H1 (cell line): ENCODE measurements at regions not wholly inside any gene's neighbourhood (a gene's known extent, or its start where the extent isn't known, plus 50 kb on each side); places are given as distances from the start of the nearest gene placed in this dataset.

Experiments
- CTCF ChIA-PET: fragments of 300-600 bp; sonication (Branson Sonifier 250); formaldehyde crosslinking; loops from one replicate; lab custom pipeline; 2021; ENCODE audit not compliant: partially characterized antibody; lab: Charles Lee
- POLR2A ChIA-PET: fragments of 300-600 bp; sonication (Branson Sonifier 250); formaldehyde crosslinking; loops from one replicate; lab custom pipeline; 2021; ENCODE audit warnings: inconsistent platforms; ENCODE audit not compliant: partially characterized antibody; lab: Charles Lee
- DNase-seq, 2 experiments: peaks; one replicate each; pipeline versions ENCODE4 v3.0.0 to v3.0.0-alpha.2; 2010 to 2022; ENCODE audit warnings: low spot score in 2 of 2, low read depth in 1 of 2, mixed read lengths in 1 of 2
- FAIRE-seq: peaks from 2 replicates; lab custom pipeline; 2011; peaks lifted over from hg19 to GRCh38; lab: Jason Lieb, UNC
- H2AFZ ChIP-seq: 2 replicates; pipeline ENCODE4 v1.8.1; 2012; ENCODE audit warnings: low read length, inconsistent platforms
- H2AK5ac ChIP-seq: 2 replicates; pipeline ENCODE4 v1.6.1; 2013; ENCODE audit warnings: low read depth, low read length
- H2BK120ac ChIP-seq: replicated peaks from 2 replicates; pipeline ENCODE3; 2013; ENCODE audit warnings: low read depth, low read length, inconsistent platforms
- H2BK12ac ChIP-seq: 2 replicates; pipeline ENCODE4 v1.6.1; 2013; ENCODE audit warnings: low read depth, low read length
- H2BK15ac ChIP-seq: 2 replicates; pipeline ENCODE4 v1.6.1; 2013; ENCODE audit warnings: low read length
- H2BK20ac ChIP-seq: 2 replicates; pipeline ENCODE4 v1.6.1; 2013; ENCODE audit warnings: low read length
- H2BK5ac ChIP-seq: 2 replicates; pipeline ENCODE4 v1.6.1; 2013; ENCODE audit warnings: low read depth, low read length
- H3K14ac ChIP-seq: 2 replicates; pipeline ENCODE4 v1.6.1; 2013; ENCODE audit warnings: inconsistent platforms; ENCODE audit not compliant: insufficient read length
- H3K18ac ChIP-seq: 2 replicates; pipeline ENCODE4 v1.6.1; 2013; ENCODE audit warnings: low read length; ENCODE audit errors: extremely low read depth
- H3K23ac ChIP-seq: 2 replicates; pipeline ENCODE4 v1.6.1; 2013; ENCODE audit warnings: inconsistent platforms; ENCODE audit not compliant: insufficient read length
- H3K23me2 ChIP-seq: 2 replicates; pipeline ENCODE4 v1.6.1; 2013; ENCODE audit warnings: low read depth, low read length
- H3K27ac ChIP-seq: 2 replicates; pipeline ENCODE4 v1.6.1; 2011; ENCODE audit warnings: low read depth, low read length, inconsistent platforms
- H3K27me3 ChIP-seq, 4 experiments: replicated peaks in 1 of 4; 1 replicate in 1 of 4; 2 replicates in 3 of 4; pipeline versions ENCODE4 v1.6.1 to v1.8.1; 2011 to 2013; ENCODE audit warnings: low read length in 3 of 4, mild to moderate bottlenecking in 3 of 4, inconsistent platforms in 2 of 4, mixed read lengths in 2 of 4, moderate library complexity in 1 of 4; ENCODE audit not compliant: control insufficient read depth in 3 of 4, insufficient read depth in 3 of 4; ENCODE audit errors: extremely low read depth in 1 of 4
- H3K36me3 ChIP-seq, 4 experiments: 2 replicates each; pipeline versions ENCODE4 v1.6.1 to v1.8.1; 2011 to 2013; ENCODE audit warnings: mild to moderate bottlenecking in 4 of 4, low read length in 3 of 4, moderate library complexity in 2 of 4, control low read depth in 1 of 4, inconsistent platforms in 1 of 4; ENCODE audit not compliant: insufficient read depth in 4 of 4, control insufficient read depth in 2 of 4
- H3K4ac ChIP-seq: replicated peaks from 2 replicates; pipeline ENCODE3; 2013; ENCODE audit warnings: low read length, low read depth, mixed read lengths, inconsistent platforms; ENCODE audit not compliant: insufficient read length
- H3K4me1 ChIP-seq, 4 experiments: replicated peaks in 1 of 4; 1 replicate in 1 of 4; 2 replicates in 3 of 4; pipeline versions ENCODE4 v1.6.1 to v1.8.1; 2011 to 2013; ENCODE audit warnings: low read length in 3 of 4, inconsistent platforms in 2 of 4, mixed read lengths in 1 of 4; ENCODE audit not compliant: insufficient read depth in 4 of 4, control insufficient read depth in 3 of 4
- H3K4me2 ChIP-seq, 2 experiments: 2 replicates each; pipeline versions ENCODE4 v1.6.1 to v1.8.1; 2011 to 2013; ENCODE audit warnings: low read depth in 2 of 2, low read length in 2 of 2, control low read depth in 1 of 2, inconsistent platforms in 1 of 2, mild to moderate bottlenecking in 1 of 2; ENCODE audit not compliant: insufficient read depth in 1 of 2
- H3K4me3 ChIP-seq, 4 experiments: fragments of 200-600, 300-600 bp in 1 of 4; sonication (generic), shearing (Covaris generic), sonication (Bioruptor Twin) in 1 of 4; 2 replicates each; pipeline versions ENCODE4 v1.5.1 to v1.8.1; 2011 to 2016; ENCODE audit warnings: low read length in 4 of 4, low read depth in 3 of 4, control low read depth in 2 of 4, inconsistent platforms in 2 of 4, mild to moderate bottlenecking in 2 of 4, mixed read lengths in 1 of 4, moderate library complexity in 1 of 4; ENCODE audit not compliant: insufficient read depth in 2 of 4; ENCODE audit errors: extremely low read depth in 1 of 4
- H3K56ac ChIP-seq: replicated peaks from 2 replicates; pipeline ENCODE3; 2013; ENCODE audit warnings: low read depth, mild to moderate bottlenecking, mixed read lengths, low read length, inconsistent platforms; ENCODE audit not compliant: insufficient read length
- H3K79me1 ChIP-seq: 2 replicates; pipeline ENCODE4 v1.6.1; 2013; ENCODE audit warnings: low read depth, low read length, control low read depth
- H3K79me2 ChIP-seq, 2 experiments: 2 replicates each; pipeline versions ENCODE4 v1.6.1 to v1.8.1; 2012 to 2013; ENCODE audit warnings: low read length in 2 of 2, mild to moderate bottlenecking in 2 of 2, inconsistent platforms in 1 of 2; ENCODE audit not compliant: insufficient read depth in 2 of 2, control insufficient read depth in 1 of 2
- H3K9ac ChIP-seq, 4 experiments: replicated peaks in 1 of 4; 1 replicate in 1 of 4; 2 replicates in 3 of 4; pipeline versions ENCODE4 v1.6.1 to v1.8.1; 2011 to 2013; ENCODE audit warnings: low read depth in 3 of 4, low read length in 3 of 4, control low read depth in 2 of 4, mild to moderate bottlenecking in 2 of 4, moderate library complexity in 2 of 4, inconsistent platforms in 1 of 4; ENCODE audit errors: extremely low read depth in 1 of 4
- H3K9me3 ChIP-seq, 2 experiments: 2 replicates each; pipeline versions ENCODE4 v1.6.1 to v1.8.1; 2012 to 2013; ENCODE audit warnings: mild to moderate bottlenecking in 2 of 2, moderate library complexity in 2 of 2, control low read depth in 1 of 2, inconsistent platforms in 1 of 2, low read depth in 1 of 2, low read length in 1 of 2, mixed read lengths in 1 of 2; ENCODE audit not compliant: insufficient read depth in 2 of 2
- H4K20me1 ChIP-seq, 2 experiments: replicated peaks in 1 of 2; 2 replicates each; pipeline versions ENCODE3 to v1.8.1; 2011 to 2013; ENCODE audit warnings: inconsistent platforms in 2 of 2, low read length in 2 of 2, mild to moderate bottlenecking in 1 of 2; ENCODE audit not compliant: insufficient read depth in 2 of 2, control insufficient read depth in 1 of 2
- H4K5ac ChIP-seq: 2 replicates; pipeline ENCODE4 v1.6.1; 2013; ENCODE audit warnings: low read length, low read depth, mixed read lengths, inconsistent platforms; ENCODE audit not compliant: insufficient read length
- H4K8ac ChIP-seq: 2 replicates; pipeline ENCODE4 v1.8.0; 2013; ENCODE audit warnings: mild to moderate bottlenecking, moderate library complexity, low read length, inconsistent platforms; ENCODE audit not compliant: insufficient read depth; ENCODE audit errors: extremely low read depth
- H4K91ac ChIP-seq: replicated peaks from 2 replicates; pipeline ENCODE3; 2013; ENCODE audit warnings: low read length, mixed read lengths, inconsistent platforms; ENCODE audit not compliant: insufficient read length
- ASH2L ChIP-seq: fragments of 200-600, 300-600 bp; sonication (generic); IDR thresholded peaks from one replicate; pipeline ENCODE4 v1.7.1; 2017; ENCODE audit warnings: low read length
- BACH1 ChIP-seq: IDR thresholded peaks from 2 replicates; pipeline ENCODE4 v1.6.1; 2012; ENCODE audit warnings: low read length, improper control_type of control experiment
- CHD2 ChIP-seq: IDR thresholded peaks from 2 replicates; pipeline ENCODE4 v1.6.1; 2012; ENCODE audit warnings: low read length, improper control_type of control experiment
- CREB1 ChIP-seq: IDR thresholded peaks from 2 replicates; pipeline ENCODE4 v1.6.1; 2012; ENCODE audit warnings: inconsistent platforms
- EP300 ChIP-seq, 2 experiments: IDR thresholded peaks; 1 replicate in 1 of 2; 2 replicates in 1 of 2; pipeline ENCODE4 v1.6.1; 2011 to 2012; ENCODE audit warnings: low read depth in 2 of 2, low read length in 2 of 2, mild to moderate bottlenecking in 2 of 2, borderline replicate concordance in 1 of 2, inconsistent platforms in 1 of 2, moderate library complexity in 1 of 2
- MAFK ChIP-seq: IDR thresholded peaks from 2 replicates; pipeline ENCODE4 v1.6.1; 2012; ENCODE audit warnings: low read depth, mild to moderate bottlenecking, improper control_type of control experiment, low read length
- PHF8 ChIP-seq: fragments of 200-600 bp; sonication (generic); conservative IDR thresholded peaks from 2 replicates; pipeline ENCODE4 v1.7.1; 2012; ENCODE audit warnings: low read depth, mild to moderate bottlenecking, inconsistent platforms, low read length, moderate library complexity
- SAP30 ChIP-seq: fragments of 300-600 bp; sonication (generic); IDR thresholded peaks from 2 replicates; pipeline ENCODE4 v1.7.1; 2012; ENCODE audit warnings: low read length, moderate library complexity, mild to moderate bottlenecking, inconsistent platforms; ENCODE audit not compliant: insufficient read depth, insufficient replicate concordance
- YY1 ChIP-seq: IDR thresholded peaks from 2 replicates; pipeline ENCODE4 v1.6.1; 2011; ENCODE audit warnings: low read depth, mild to moderate bottlenecking, low read length
- WGBS, 2 experiments: shearing (Covaris generic) in 1 of 2; methylation state at CpG; one replicate each; pipeline versions ENCODE4 v1.1.6 to v1.1.7; 2013 to 2015; ENCODE audit warnings: low lambda C conversion rate in 2 of 2, mixed read lengths in 2 of 2, inconsistent platforms in 1 of 2, low coverage in 1 of 2, missing lambda C conversion rate in 1 of 2; ENCODE audit not compliant: insufficient replicate concordance in 2 of 2, insufficient coverage in 1 of 2, insufficient read length in 1 of 2; ENCODE audit errors: extremely low coverage in 1 of 2, missing lambda C conversion rate in 1 of 2; 5-methylcytosine and 5-hydroxymethylcytosine counted together
- TF ChIP-seq, protein P1 (sequence below): IDR thresholded peaks from 2 replicates; pipeline ENCODE4 v1.6.1; 2012; ENCODE audit warnings: low read length, inconsistent platforms
- TF ChIP-seq, protein P2 (sequence below): IDR thresholded peaks from 2 replicates; pipeline ENCODE4 v1.6.1; 2012; ENCODE audit warnings: inconsistent platforms
- TF ChIP-seq, protein P3 (sequence below): IDR thresholded peaks from 2 replicates; pipeline ENCODE4 v1.6.1; 2011; ENCODE audit warnings: low read length, improper control_type of control experiment

- Histone ChIP-seq H2AFZ (no peak overlapping the region), H3K36me3 (no peaks in the 10 kb centered on the region), H3K27me3 (no peaks in the 10 kb centered on the region), H3K79me1 (no peaks in the 10 kb centered on the region), H4K5ac (no peak overlapping the region), H2BK20ac (no peak overlapping the region), H3K4me2 (no peak overlapping the region), H3K14ac (no peak overlapping the region), H2AK5ac (no peak overlapping the region), H3K18ac (no peak overlapping the region), H2BK5ac (no peak overlapping the region), H2BK12ac (no peak overlapping the region), H3K23me2 (no peaks in the 10 kb centered on the region; the same call in 1 of the 2 replicates), H3K4me1 (no peaks in the 10 kb centered on the region), H3K4me3 (no peak overlapping the region), H4K91ac (no peak overlapping the region), H3K9me3 (no peaks in the 10 kb centered on the region), H3K23ac (no peak overlapping the region), H3K79me2 (no peaks in the 10 kb centered on the region), H3K27ac (no peak overlapping the region), H4K20me1 (no peaks in the 10 kb centered on the region), H3K9ac (no peak overlapping the region), H3K4ac (no peak overlapping the region), H2BK15ac (no peak overlapping the region), H3K56ac (no peak overlapping the region), H4K8ac (no peak overlapping the region), H2BK120ac (no peak overlapping the region)
- ChIA-PET POLR2A (no interaction called here), CTCF (interaction anchor here (1.5 kb wide), 1 partner anchor 9 kb away, joined by 5 read pairs; no protein-coding TSS in a partner anchor)
- 86% methylated on average over 2 of the region's 2 CpGs; no CpG with 5 or more reads in 1 of the 2 experiments for WGBS, 2 experiments
- DNase-seq: no peak
- FAIRE-seq: no peak
- TF ChIP-seq BACH1 (no peak), YY1 (no peak), EP300 (IDR thresholded peaks at IDR 0.05; ENCODE audit: borderline replicate concordance in 1 of 2, low read depth in 2 of 2, low read length in 2 of 2) (no peak), ASH2L (no peak), CREB1 (no peak), SAP30 (no peak), MAFK (no peak), PHF8 (no peak), CHD2 (no peak)
- TF ChIP-seq, protein P1, sequence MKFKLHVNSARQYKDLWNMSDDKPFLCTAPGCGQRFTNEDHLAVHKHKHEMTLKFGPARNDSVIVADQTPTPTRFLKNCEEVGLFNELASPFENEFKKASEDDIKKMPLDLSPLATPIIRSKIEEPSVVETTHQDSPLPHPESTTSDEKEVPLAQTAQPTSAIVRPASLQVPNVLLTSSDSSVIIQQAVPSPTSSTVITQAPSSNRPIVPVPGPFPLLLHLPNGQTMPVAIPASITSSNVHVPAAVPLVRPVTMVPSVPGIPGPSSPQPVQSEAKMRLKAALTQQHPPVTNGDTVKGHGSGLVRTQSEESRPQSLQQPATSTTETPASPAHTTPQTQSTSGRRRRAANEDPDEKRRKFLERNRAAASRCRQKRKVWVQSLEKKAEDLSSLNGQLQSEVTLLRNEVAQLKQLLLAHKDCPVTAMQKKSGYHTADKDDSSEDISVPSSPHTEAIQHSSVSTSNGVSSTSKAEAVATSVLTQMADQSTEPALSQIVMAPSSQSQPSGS: no peak
- TF ChIP-seq, protein P2, sequence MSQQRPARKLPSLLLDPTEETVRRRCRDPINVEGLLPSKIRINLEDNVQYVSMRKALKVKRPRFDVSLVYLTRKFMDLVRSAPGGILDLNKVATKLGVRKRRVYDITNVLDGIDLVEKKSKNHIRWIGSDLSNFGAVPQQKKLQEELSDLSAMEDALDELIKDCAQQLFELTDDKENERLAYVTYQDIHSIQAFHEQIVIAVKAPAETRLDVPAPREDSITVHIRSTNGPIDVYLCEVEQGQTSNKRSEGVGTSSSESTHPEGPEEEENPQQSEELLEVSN: no peak
- TF ChIP-seq, protein P3, sequence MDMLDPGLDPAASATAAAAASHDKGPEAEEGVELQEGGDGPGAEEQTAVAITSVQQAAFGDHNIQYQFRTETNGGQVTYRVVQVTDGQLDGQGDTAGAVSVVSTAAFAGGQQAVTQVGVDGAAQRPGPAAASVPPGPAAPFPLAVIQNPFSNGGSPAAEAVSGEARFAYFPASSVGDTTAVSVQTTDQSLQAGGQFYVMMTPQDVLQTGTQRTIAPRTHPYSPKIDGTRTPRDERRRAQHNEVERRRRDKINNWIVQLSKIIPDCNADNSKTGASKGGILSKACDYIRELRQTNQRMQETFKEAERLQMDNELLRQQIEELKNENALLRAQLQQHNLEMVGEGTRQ: no peak
These were observed 457.4 kb upstream of the DCN start for GRCh38 chr12:91640021-91640420.
